CD4-positive, alpha-beta T cell treated with Interleukin-15 for 1 hour (primary cell): ENCODE measurements at regions not wholly inside any gene's neighbourhood (a gene's known extent, or its start where the extent isn't known, plus 50 kb on each side); places are given as distances from the start of the nearest gene placed in this dataset.
"Not testable (repeated sequence)": the region's sequence is repeated elsewhere in the genome, so short reads cannot be mapped to it uniquely, and the experiment has no call there.

Source experiments
- DNase-seq: peaks from one replicate; pipeline ENCODE4 v3.0.0-alpha.2; 2020

GRCh38 chr10:94129393-94130130 lies 135.8 kb downstream of the PLCE1 start:
- DNase-seq, result no peak

GRCh38 chr10:94131885-94132284 lies 138.2 kb downstream of the PLCE1 start:
- DNase-seq, result no peak

GRCh38 chr10:94133239-94133638 lies 139.5 kb downstream of the PLCE1 start:
- DNase-seq, result no peak

DNA sequence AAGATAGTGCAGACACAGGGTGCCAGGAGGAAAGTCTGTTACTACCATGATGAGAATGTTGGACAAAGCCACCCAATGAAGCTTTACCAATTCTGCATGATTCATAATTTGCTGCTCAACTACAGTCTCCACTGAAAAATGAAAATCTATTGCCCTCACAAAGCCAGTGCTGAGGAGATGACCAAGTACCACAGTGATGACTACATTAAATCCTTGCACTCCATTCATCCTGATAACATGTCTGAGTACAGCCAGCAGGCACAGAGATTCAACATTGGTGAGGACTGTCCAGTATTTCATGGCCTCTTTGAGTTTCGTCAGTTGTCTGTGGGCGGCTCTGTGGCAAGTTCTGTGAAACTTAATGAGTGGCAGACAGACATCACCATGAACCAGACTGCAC lies 144.0 kb downstream of the PLCE1 start:
- no peak for DNase-seq

- no peak for DNase-seq
Observed at GRCh38 chr10:94138391-94138790, 144.7 kb downstream of the PLCE1 start.

DNA sequence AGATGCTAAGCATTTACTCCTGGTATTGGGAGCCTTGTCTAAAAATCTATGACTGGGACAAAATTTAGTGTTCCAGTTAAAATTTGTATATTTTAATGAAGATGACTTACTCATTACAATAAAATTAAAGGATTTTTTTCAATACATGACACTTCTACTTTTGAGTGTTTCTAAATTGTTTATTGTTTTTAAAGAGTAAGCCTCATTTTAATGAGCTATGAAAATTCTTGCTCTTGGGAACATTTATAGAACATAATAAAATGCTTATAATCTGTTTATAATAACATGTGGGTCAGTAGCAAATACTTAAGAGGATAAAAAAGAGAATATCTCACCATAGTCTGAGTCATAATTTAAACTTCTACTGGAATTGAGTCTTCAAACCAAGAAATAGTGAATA lies 149.5 kb downstream of the PLCE1 start:
- no peak for DNase-seq

- DNase-seq, result no peak
Observed at GRCh38 chr10:94146313-94146712, 152.6 kb downstream of the PLCE1 start.

- no peak for DNase-seq
Observed at GRCh38 chr10:94146746-94147145, 153.0 kb downstream of the PLCE1 start.

- DNase-seq, result no peak
Observed at GRCh38 chr10:94149702-94150101, 156.0 kb downstream of the PLCE1 start.

DNA sequence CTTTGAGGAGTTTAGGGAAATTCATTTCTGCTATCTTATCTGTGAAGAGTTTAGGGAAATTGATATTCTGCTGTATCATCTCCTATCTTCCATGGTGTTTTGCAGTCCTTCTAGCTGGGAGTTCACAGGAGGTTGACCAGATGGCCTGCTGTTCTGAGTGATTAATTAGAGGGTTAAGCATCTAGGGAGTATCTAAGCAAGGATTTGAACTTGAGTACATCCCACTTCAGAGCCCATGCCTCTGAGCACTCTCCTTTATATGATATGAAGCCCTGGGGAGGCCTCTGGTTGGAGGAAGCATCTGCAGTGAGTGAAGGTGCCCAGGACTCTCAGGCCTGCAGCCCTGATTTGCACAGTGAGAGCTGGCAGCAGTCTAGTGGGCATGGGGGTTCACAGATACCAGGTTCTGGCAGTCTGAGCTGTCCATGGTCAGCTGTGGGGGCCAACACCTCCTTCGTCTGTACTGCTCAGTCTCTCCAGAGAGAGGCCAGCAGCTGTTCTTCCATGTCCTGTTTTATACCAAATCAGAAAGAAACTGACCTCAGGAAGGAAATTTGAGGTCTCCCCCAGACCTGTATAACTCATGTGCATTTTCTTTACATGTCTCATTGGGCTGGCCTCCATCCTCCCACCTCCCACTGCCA lies 156.9 kb downstream of the PLCE1 start:
- DNase-seq, result no peak

- DNase-seq, result no peak
Observed at GRCh38 chr10:94155722-94156271, 162.1 kb downstream of the PLCE1 start.

GRCh38 chr10:94156453-94156852 lies 162.7 kb downstream of the PLCE1 start:
- DNase-seq, result no peak

GRCh38 chr10:94165158-94165611 lies 171.5 kb downstream of the PLCE1 start:
- not testable (repeated sequence) for DNase-seq

- no peak for DNase-seq
Observed at GRCh38 chr10:94172332-94172731, 178.6 kb downstream of the PLCE1 start.

DNA sequence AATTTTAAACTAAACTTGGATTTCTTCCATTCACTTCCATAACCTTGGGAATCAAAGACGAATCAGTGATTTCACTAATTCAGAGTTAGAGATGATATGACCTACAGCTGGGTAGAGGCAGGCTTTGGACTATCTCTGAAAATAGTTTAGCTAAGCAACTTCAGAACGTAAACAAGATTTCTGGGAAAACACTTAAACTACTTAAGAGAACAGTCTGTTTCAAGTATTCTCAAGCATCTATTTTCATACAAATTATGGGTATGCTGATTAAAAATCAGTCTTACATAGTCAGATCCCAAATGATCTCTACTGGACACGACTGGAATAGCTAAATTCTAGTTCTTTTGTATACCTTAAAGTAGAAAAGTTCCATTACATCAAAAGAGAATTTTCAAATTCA lies 179.9 kb downstream of the PLCE1 start:
- DNase-seq, result no peak

DNA sequence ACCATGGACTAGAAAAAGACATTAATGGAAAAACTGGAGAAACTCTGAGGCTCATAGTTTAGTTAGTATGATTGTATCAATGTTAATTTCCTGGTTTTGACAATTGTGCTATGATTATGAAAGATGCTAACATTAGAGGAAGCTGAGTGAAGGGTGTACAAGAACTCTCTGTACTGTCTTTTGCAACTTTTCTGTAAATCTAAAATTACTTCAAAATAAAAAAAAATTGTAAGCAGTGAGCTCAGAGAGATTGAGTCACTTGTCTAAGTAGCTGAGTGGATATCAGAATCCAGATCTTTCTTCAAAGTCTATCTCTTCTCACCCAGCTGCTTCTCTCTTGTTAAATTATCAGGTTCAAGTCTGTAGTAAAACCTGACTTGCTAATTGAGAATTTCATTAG lies 181.1 kb downstream of the PLCE1 start:
- DNase-seq, result no peak

DNA sequence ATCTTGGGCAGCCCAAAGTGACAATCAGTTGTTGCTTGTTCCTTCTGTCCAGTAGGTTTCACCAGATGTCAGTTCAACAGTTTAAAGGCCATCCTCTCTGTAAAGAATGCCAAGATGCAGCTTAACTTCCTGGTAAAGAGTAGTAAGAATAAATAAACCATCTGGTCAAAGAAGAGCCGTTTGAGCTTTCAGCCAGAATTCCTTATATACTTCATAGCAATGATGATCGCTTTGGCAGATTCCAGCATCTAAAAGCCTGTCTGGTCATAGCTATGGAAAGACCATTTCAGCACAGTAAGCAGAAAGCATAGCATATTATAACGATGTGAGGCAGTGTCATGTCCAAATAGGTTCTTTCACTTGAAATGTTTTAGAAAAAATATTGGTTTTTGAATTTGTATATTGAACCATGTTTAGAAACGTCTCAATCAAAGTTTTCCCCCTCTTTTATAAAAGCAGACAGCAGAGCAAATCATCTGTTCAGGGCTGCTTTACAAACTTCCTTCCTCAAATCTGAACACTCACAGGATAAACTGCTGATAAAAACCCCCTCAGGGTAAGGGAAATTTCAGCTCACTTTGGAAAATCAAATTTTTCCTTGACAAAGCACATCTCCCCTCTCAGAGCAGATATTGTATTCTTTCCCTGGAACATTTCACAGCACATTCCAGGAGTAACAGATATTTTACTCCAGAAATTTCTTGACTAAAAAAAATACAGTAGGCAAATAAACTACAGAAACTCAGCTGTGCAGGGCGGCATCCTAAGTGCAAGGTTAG lies 184.1 kb downstream of the NOC3L start:
- DNase-seq, result no peak

DNA sequence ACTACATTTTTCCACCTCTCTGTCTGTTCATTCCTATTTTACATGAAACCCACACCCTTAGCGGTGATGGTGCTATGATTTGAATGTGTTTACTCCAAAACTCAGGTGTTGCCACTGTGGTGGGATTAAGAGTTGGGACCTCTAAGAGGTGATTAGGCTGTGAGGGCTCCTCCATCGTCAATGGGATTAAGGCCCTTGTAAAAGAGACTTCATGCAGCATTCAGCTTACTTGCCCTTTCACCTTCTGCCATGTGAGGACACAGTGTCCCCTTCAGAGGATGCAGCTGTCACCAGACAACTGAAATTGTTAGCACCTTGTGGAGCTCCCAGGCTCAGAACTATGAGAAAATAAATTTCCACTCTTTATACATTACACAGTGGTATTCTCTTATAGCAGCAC lies 182.2 kb downstream of the NOC3L start:
- no peak for DNase-seq

DNA sequence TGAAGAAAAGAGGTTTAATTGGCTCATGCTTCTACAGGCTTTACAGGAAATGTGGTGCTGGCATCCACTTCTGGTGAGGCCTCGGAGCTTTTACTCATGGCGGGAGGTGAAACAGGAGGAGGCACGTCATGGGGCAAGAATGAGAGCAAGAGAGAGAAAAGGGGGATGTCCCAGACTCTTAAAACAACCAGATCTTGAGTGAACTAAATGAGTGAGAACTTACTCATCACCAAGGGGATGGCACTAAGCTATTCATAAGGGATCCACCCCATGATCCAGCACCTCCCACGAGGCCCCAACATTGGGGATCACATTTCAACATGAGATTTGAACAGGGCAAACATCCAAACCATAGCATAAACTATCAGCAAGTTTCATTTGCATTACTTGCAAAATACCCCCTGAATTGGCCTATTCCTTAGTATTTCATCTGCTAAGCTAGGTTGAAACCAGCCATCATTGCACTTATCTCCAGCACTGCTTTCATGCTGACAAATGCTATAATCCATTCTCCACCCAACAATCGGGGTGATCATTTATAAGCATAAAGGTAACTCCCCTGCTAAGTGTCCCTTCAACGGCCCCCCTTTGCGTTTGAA lies 179.0 kb downstream of the NOC3L start:
- DNase-seq, result no peak

- no peak for DNase-seq
Observed at GRCh38 chr10:94186722-94187121, 176.0 kb downstream of the NOC3L start.

- no peak for DNase-seq
Observed at GRCh38 chr10:94192333-94192732, 170.4 kb downstream of the NOC3L start.

- DNase-seq, result no peak
Observed at GRCh38 chr10:94192974-94193373, 169.8 kb downstream of the NOC3L start.

DNA sequence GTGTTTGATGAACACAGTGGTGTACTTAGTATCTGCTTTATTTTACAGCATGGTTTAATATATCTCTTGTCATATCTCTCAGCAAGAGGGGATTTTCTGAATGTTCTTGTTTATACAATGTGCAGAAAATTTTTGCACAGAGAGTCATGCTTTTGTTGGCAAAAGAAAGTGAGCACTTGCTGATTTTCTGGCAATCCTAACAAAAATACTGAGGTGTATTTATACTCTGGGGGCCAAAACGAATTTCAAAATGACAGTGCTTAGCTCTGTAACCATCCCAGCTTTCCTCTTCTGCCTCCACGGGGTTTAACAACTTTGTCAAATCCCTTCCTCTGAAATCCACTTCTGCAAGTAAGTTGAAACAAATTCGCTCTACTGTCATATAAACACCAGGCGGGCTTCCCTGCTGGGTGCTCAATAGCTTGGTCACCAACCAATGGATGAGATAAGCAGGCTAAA lies 169.2 kb downstream of the NOC3L start:
- DNase-seq, result no peak
